Thyroid gland (tissue), 4 donors: ENCODE measurements at regions not wholly inside any gene's neighbourhood (a gene's known extent, or its start where the extent isn't known, plus 50 kb on each side); places are given as distances from the start of the nearest gene placed in this dataset.

Source experiments
- CTCF ChIP-seq, 6 experiments: fragments of 200-600 bp in 3 of 6; fragments of 450-650 bp in 3 of 6; sonication (generic) in 3 of 6; IDR thresholded peaks; one replicate each; pipeline ENCODE4 v1.5.1; 2016 to 2019; ENCODE audit warnings: antibody characterized with exemption in 6 of 6, mild to moderate bottlenecking in 2 of 6, inconsistent platforms in 1 of 6, moderate library complexity in 1 of 6
- POLR2A ChIP-seq, 2 donors: fragments of 450-650 bp; IDR thresholded peaks; one replicate each; pipeline ENCODE4 v1.6.1; 2017; ENCODE audit warnings: antibody characterized with exemption in 2 of 2, mild to moderate bottlenecking in 2 of 2, moderate library complexity in 1 of 2

DNA sequence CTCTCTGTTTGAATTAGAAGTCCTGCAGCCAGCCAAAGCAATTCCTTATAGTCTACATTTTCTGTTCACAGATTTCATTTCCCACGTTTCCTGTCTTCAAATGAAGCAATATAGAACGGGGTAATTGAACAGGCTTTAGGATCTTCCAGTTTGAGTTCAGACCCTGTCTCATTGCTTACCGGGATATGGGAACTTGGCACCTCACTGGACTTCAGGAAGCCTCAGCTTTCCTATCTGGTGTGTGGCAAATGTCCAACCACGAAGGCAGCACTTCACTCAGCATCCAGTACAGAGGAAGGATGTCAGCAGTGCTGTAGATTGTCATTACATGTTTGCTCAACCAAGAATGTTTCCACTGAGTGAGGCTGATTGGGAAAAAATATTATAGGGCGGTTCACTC lies 271.1 kb upstream of the ZFP42 start:
- TF ChIP-seq CTCF (IDR thresholded peaks at IDR 0.05) (no peak), POLR2A (IDR thresholded peaks at IDR 0.05) (no peak)
